Thoracic aorta (tissue), 2 donors: ENCODE measurements at regions not wholly inside any gene's neighbourhood (a gene's known extent, or its start where the extent isn't known, plus 50 kb on each side); places are given as distances from the start of the nearest gene placed in this dataset.

Experiments used
- ATAC-seq: fragments of 150-250 bp; one replicate; pipeline ENCODE4 v1.8.0; 2017; ENCODE audit warnings: low read depth; ENCODE audit not compliant: insufficient number of reproducible peaks, low FRiP score
- DNase-seq: peaks from one replicate; pipeline ENCODE4 v3.0.0-alpha.2; 2020; ENCODE audit warnings: low spot score
- H3K27ac ChIP-seq, 2 donors: fragments of 200-600 bp; sonication (generic); 1 replicate in 1 of 2; 2 replicates in 1 of 2; pipeline ENCODE4 v1.5.1; 2016; ENCODE audit warnings: mild to moderate bottlenecking in 2 of 2, moderate library complexity in 2 of 2
- H3K27me3 ChIP-seq: fragments of 200-600 bp; sonication (generic); replicated peaks from 2 replicates; pipeline ENCODE4 v1.6.0; 2016; ENCODE audit warnings: mild to moderate bottlenecking; ENCODE audit not compliant: insufficient read depth
- H3K36me3 ChIP-seq: fragments of 200-600 bp; sonication (generic); one replicate; pipeline ENCODE4 v1.5.1; 2016
- H3K4me1 ChIP-seq, 2 donors: fragments of 200-600 bp; sonication (generic); 1 replicate in 1 of 2; 2 replicates in 1 of 2; pipeline versions ENCODE4 v1.5.1 to v1.6.0; 2016; ENCODE audit warnings: low read depth in 2 of 2, mild to moderate bottlenecking in 1 of 2; ENCODE audit not compliant: control insufficient read depth in 1 of 2
- H3K4me3 ChIP-seq: fragments of 200-600 bp; sonication (generic); 2 replicates; pipeline ENCODE4 v1.5.1; 2016; ENCODE audit warnings: mild to moderate bottlenecking
- H3K9me3 ChIP-seq: fragments of 200-600 bp; sonication (generic); 2 replicates; pipeline ENCODE4 v1.5.1; 2016
- CTCF ChIP-seq: fragments of 200-600 bp; sonication (generic); IDR thresholded peaks from one replicate; pipeline ENCODE4 v1.5.1; 2019; ENCODE audit warnings: antibody characterized with exemption

GRCh38 chr6:103017878-103018277 lies 1624.4 kb downstream of the GRIK2 start:
- H3K27ac ChIP-seq = no peak overlapping the region
- H3K36me3 ChIP-seq = no peaks in the 10 kb centered on the region
- no peaks in the 10 kb centered on the region for H3K27me3 ChIP-seq
- TF ChIP-seq CTCF = no peak
- DNase-seq = no peak
- no peaks in the 10 kb centered on the region for H3K4me1 ChIP-seq
- ATAC-seq = no peak
- no peaks in the 10 kb centered on the region for H3K9me3 ChIP-seq
- no peak overlapping the region for H3K4me3 ChIP-seq

- Histone ChIP-seq H3K9me3 (no peaks in the 10 kb centered on the region), H3K27ac (no peak overlapping the region), H3K4me3 (no peak overlapping the region), H3K36me3 (no peaks in the 10 kb centered on the region), H3K27me3 (no peaks in the 10 kb centered on the region), H3K4me1 (no peaks in the 10 kb centered on the region)
- DNase-seq (no peak), ATAC-seq (no peak)
- TF ChIP-seq CTCF = no peak
Measured at GRCh38 chr6:103011605-103012004, 1618.1 kb downstream of the GRIK2 start.

GRCh38 chr6:103002282-103002681 lies 1608.8 kb downstream of the GRIK2 start:
- H3K4me3 ChIP-seq = no peak overlapping the region
- ATAC-seq = no peak
- H3K36me3 ChIP-seq = no peaks in the 10 kb centered on the region
- H3K27ac ChIP-seq = no peak overlapping the region
- no peak for TF ChIP-seq CTCF
- DNase-seq = no peak
- no peaks in the 10 kb centered on the region for H3K9me3 ChIP-seq
- H3K4me1 ChIP-seq = no peaks in the 10 kb centered on the region
- H3K27me3 ChIP-seq = no peaks in the 10 kb centered on the region

GRCh38 chr6:103001724-103002123 lies 1608.2 kb downstream of the GRIK2 start:
- Histone ChIP-seq H3K36me3 (no peaks in the 10 kb centered on the region), H3K9me3 (no peaks in the 10 kb centered on the region), H3K27me3 (no peaks in the 10 kb centered on the region), H3K27ac (no peak overlapping the region), H3K4me3 (no peak overlapping the region), H3K4me1 (no peaks in the 10 kb centered on the region)
- no peak for TF ChIP-seq CTCF
- DNase-seq = no peak
- no peak for ATAC-seq

- no peaks in the 10 kb centered on the region for H3K27me3 ChIP-seq
- H3K36me3 ChIP-seq = no peaks in the 10 kb centered on the region
- no peaks in the 10 kb centered on the region for H3K9me3 ChIP-seq
- no peaks in the 10 kb centered on the region for H3K4me1 ChIP-seq
- no peak overlapping the region for H3K27ac ChIP-seq
- no peak for DNase-seq
- no peak for TF ChIP-seq CTCF
- ATAC-seq = no peak
- H3K4me3 ChIP-seq = no peak overlapping the region
Measured at GRCh38 chr6:103000688-103001087, 1607.2 kb downstream of the GRIK2 start.
